ENCODE measurements at regions not wholly inside any gene's neighbourhood (a gene's known extent, or its start where the extent isn't known, plus 50 kb on each side); places are given as distances from the start of the nearest gene placed in this dataset.

- in situ Hi-C loops (cut with MboI; ENCODE audit: low pct_unique_long_range_greater_than_20kb, low sequenced_read_pairs, unreplicated experiment), result no loop called here
- no peak for TF ChIP-seq CTCF (IDR thresholded peaks at IDR 0.05; ENCODE audit: extremely low read depth, insufficient read depth, missing control alignments)
- no peak for DNase-seq (ENCODE audit: low spot score)
These were observed 456.5 kb downstream of the ZSWIM6 start for GRCh38 chr5:61788548-61788947.

GRCh38 chr5:61790007-61790406 is 457.9 kb downstream of the ZSWIM6 start:
- DNase-seq (ENCODE audit: low spot score), result no peak
- in situ Hi-C loops (cut with MboI; ENCODE audit: low pct_unique_long_range_greater_than_20kb, low sequenced_read_pairs, unreplicated experiment), result no loop called here
- no peak for TF ChIP-seq CTCF (IDR thresholded peaks at IDR 0.05; ENCODE audit: extremely low read depth, insufficient read depth, missing control alignments)

- TF ChIP-seq CTCF (IDR thresholded peaks at IDR 0.05; ENCODE audit: extremely low read depth, insufficient read depth, missing control alignments), result no peak
- peak; percentile 4 for DNase-seq (ENCODE audit: low spot score)
- in situ Hi-C loops (cut with MboI; ENCODE audit: low pct_unique_long_range_greater_than_20kb, low sequenced_read_pairs, unreplicated experiment), result no loop called here
These were observed 458.6 kb downstream of the ZSWIM6 start for GRCh38 chr5:61790678-61791077.

- no peak for TF ChIP-seq CTCF (IDR thresholded peaks at IDR 0.05; ENCODE audit: extremely low read depth, insufficient read depth, missing control alignments)
- in situ Hi-C loops (cut with MboI; ENCODE audit: low pct_unique_long_range_greater_than_20kb, low sequenced_read_pairs, unreplicated experiment), result no loop called here
- no peak for DNase-seq (ENCODE audit: low spot score)
These were observed 464.7 kb downstream of the ZSWIM6 start for GRCh38 chr5:61796773-61797172.

- no peak for TF ChIP-seq CTCF (IDR thresholded peaks at IDR 0.05; ENCODE audit: extremely low read depth, insufficient read depth, missing control alignments)
- DNase-seq (ENCODE audit: low spot score), result no peak
- in situ Hi-C loops (cut with MboI; ENCODE audit: low pct_unique_long_range_greater_than_20kb, low sequenced_read_pairs, unreplicated experiment), result no loop called here
These were observed 468.4 kb downstream of the ZSWIM6 start for GRCh38 chr5:61800450-61800849.

GRCh38 chr5:61801174-61801573 is 469.1 kb downstream of the ZSWIM6 start:
- in situ Hi-C loops (cut with MboI; ENCODE audit: low pct_unique_long_range_greater_than_20kb, low sequenced_read_pairs, unreplicated experiment), result no loop called here
- DNase-seq (ENCODE audit: low spot score), result no peak
- no peak for TF ChIP-seq CTCF (IDR thresholded peaks at IDR 0.05; ENCODE audit: extremely low read depth, insufficient read depth, missing control alignments)

- TF ChIP-seq CTCF (IDR thresholded peaks at IDR 0.05; ENCODE audit: extremely low read depth, insufficient read depth, missing control alignments), result no peak
- in situ Hi-C loops (cut with MboI; ENCODE audit: low pct_unique_long_range_greater_than_20kb, low sequenced_read_pairs, unreplicated experiment), result no loop called here
- DNase-seq (ENCODE audit: low spot score), result no peak
These were observed 470.4 kb downstream of the ZSWIM6 start for GRCh38 chr5:61802456-61802855.

Measured in GM13977 (cell line).